ENCODE measurements at regions not wholly inside any gene's neighbourhood (a gene's known extent, or its start where the extent isn't known, plus 50 kb on each side); places are given as distances from the start of the nearest gene placed in this dataset.
"Not testable (repeated sequence)": the region's sequence is repeated elsewhere in the genome, so short reads cannot be mapped to it uniquely, and the experiment has no call there.

GRCh38 chr2:215644233-215644897 lies 208.5 kb upstream of the FN1 start:
- DNase-seq: no peak

GRCh38 chr2:215638687-215639086 lies 202.8 kb upstream of the FN1 start:
- no peak for DNase-seq

- no peak for DNase-seq
Observed at GRCh38 chr2:215637651-215638050, 201.8 kb upstream of the FN1 start.

- no peak for DNase-seq
Observed at GRCh38 chr2:215636816-215637215, 200.9 kb upstream of the FN1 start.

DNA sequence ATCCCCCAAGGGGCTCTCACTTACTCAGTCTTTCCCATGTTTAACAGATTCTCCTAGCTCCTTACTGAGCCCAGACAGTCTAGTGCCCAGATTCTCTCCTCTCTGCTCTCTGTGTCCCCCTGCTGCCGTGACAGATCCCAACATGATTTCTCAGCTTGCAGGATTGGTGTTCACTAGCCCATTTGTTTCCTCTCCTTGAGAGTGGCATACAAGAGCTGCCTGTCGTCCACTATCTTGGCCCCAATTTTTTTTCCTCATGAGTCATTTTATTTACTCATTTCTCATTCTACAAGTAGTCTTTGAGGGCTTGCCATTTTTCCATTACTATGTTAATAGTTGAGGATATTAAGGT lies 199.9 kb upstream of the FN1 start:
- peak; percentile 56 for DNase-seq

GRCh38 chr2:215635071-215635787 lies 199.4 kb upstream of the FN1 start:
- no peak for DNase-seq

GRCh38 chr2:215633360-215633759 lies 197.5 kb upstream of the FN1 start:
- DNase-seq: no peak

- no peak for DNase-seq
Observed at GRCh38 chr2:215631696-215632095, 195.8 kb upstream of the FN1 start.

- DNase-seq: not testable (repeated sequence)
Observed at GRCh38 chr2:215630796-215631195, 194.9 kb upstream of the FN1 start.

GRCh38 chr2:215627771-215628170 lies 191.9 kb upstream of the FN1 start:
- no peak for DNase-seq

DNA sequence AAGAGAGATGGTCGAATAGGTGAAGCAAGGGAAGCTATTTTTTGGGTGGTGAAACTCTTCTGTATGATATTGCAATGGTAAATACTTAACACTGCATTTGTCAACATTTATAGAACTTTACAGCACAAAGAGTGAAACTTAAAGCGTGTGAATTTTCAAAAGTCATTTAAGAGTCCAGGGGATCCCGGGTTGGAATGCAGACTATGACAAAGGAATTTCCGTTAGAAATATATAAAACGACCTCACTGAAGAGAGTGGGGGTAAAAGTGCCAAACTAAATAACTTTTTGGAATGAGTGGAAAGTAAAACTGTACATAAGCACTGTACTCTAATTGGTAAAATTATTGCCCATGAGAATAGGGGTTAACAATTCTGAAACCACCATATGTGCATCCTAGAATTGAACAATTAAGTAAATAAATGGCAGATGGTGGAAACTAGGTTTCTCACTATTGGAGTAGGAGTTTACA lies 191.0 kb upstream of the FN1 start:
- DNase-seq: peak; percentile 76

GRCh38 chr2:215626063-215626462 lies 190.2 kb upstream of the FN1 start:
- no peak for DNase-seq

- no peak for DNase-seq
Observed at GRCh38 chr2:215625207-215625606, 189.3 kb upstream of the FN1 start.

DNA sequence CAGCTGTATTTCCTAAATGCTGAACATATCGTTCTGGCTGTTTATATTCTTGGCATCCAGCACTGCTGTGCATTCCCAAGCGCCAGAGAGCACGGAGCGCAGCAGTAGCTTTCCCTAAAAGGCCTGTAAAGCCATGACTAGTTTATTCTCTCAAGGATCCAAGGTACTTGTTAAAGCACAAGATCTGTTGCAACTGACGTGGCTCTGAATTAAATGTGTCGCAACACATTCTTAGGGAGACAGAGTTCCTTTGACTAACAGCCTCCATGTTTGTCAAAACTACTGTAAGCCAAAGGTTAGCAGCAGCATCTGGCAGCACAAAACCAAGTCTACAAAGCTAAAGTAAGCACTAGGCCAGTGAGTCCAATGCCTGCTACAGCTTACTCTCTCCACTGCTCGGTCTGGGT lies 188.6 kb upstream of the FN1 start:
- no peak for DNase-seq

DNA sequence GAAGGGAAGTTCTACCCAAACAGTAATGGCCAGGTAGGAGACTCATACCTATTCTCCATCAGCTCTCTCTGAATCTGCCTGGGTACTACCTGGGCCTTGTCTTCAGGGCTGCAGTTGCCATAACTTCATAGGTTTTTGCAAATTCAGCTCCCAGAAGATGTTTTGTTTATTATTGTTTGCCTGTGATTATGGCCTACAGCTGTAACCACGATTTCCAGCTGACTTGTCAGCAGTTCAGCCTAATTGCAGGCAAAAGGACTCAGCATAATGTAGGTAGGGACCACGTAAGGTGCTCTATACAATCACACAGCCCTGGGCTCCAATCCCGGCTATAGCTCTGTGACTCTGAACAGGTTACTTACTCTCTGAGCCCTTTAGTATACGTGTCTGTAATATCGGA lies 187.0 kb upstream of the FN1 start:
- no peak for DNase-seq

- DNase-seq: no peak
Observed at GRCh38 chr2:215621381-215621780, 185.5 kb upstream of the FN1 start.

DNA sequence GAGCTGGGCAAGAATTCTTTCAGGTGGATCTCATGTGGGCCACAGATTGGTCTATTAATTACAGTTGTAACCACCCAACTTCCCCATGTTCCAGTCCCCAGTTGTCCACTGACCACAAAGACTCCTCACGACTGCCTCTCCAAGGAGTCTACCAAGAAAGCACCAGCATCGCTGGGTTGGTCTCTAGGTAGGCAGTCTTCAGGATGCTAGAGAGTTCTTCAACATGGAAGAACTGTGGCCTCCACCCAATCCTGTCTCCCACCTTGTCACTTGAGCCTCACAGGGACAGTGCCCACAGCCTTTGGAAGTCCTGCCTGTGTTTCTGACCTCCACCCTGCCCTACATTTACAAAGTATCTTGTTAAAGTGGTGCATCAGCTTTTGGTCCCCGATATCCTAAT lies 184.7 kb upstream of the FN1 start:
- no peak for DNase-seq

DNA sequence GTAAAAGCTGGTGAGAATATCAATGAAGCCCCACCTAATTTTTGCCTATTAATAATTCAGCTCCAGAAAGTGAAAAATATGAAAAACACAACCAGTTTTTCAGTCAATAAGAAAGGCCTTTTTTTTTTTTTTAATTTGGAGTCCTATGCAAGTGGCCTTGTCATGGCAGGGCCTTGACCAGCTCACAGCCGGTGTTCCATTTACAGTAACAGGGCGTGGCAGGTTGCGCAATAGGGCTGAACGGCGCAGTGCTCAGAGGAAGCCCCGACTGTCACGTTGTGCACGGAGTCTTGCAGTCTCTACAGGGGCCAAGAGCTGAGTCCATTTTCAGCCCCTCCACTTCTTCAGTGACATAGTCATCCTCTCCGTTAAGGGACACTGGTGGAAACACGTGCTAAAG lies 184.1 kb upstream of the FN1 start:
- DNase-seq: no peak

- peak; percentile 52 for DNase-seq
Observed at GRCh38 chr2:215619022-215619958, 183.4 kb upstream of the FN1 start.

DNA sequence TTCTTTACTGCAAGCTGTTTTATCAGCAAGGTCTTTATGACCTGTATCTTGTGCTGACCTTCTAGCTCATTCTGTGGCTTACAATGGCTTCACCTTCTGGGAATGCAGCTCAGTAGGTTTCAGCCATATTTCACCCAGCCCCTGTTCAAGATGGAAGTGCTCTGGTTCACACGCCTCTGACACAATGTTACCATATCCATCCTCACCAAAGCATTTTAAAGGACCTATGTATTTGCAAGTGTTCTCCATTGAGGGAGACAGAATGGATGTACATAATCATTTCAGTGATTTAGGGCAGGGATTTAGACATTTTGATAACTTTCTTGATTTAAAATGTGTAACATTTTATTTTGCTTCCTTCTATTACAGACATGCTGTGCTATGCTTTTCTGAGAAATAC lies 182.3 kb upstream of the FN1 start:
- DNase-seq: no peak

GRCh38 chr2:215617060-215617824 lies 181.4 kb upstream of the FN1 start:
- no peak for DNase-seq

- no peak for DNase-seq
Observed at GRCh38 chr2:215615803-215616174, 179.9 kb upstream of the FN1 start.
